ENCODE measurements at regions not wholly inside any gene's neighbourhood (a gene's known extent, or its start where the extent isn't known, plus 50 kb on each side); places are given as distances from the start of the nearest gene placed in this dataset.

GRCh38 chr16:86288716-86289294 lies 221.5 kb upstream of the FOXF1 start:
- DNase-seq (ENCODE audit: low read depth) = no peak
- no peak for TF ChIP-seq CTCF (IDR thresholded peaks at IDR 0.05; ENCODE audit: low read depth, low read length, missing control alignments)

GRCh38 chr16:86289304-86289703 lies 221.0 kb upstream of the FOXF1 start:
- no peak for DNase-seq (ENCODE audit: low read depth)
- no peak for TF ChIP-seq CTCF (IDR thresholded peaks at IDR 0.05; ENCODE audit: low read depth, low read length, missing control alignments)
- no peak overlapping the region for H3K4me3 ChIP-seq (ENCODE audit: low read depth, low read length)

More at GRCh38 chr16:86288716-86289294, 221.5 kb upstream of the FOXF1 start:
- H3K4me3 ChIP-seq (ENCODE audit: low read depth, low read length) = no peak overlapping the region

DNA sequence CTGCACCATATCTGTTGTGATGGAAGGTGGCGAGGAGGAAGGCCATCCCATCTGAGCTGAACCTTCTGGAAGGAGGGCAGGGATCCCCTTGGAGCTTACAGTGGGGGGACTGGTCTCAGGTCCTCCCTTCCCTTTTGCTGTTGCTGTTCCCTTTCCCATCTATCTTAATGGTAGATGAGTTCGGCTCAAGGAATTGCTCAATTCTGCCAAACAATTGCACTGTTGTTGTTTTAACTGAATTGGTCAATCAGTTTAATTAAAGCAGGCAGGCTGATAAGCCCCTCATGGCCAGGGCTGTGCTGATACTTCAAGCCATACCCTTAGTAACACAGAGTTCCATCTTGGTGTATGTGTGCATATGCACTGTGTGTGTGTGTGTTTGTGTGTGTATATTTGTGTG lies 220.4 kb upstream of the FOXF1 start:
- TF ChIP-seq CTCF (IDR thresholded peaks at IDR 0.05; ENCODE audit: low read depth, low read length, missing control alignments) = no peak
- DNase-seq (ENCODE audit: low read depth) = no peak
- no peak overlapping the region for H3K4me3 ChIP-seq (ENCODE audit: low read depth, low read length)

GRCh38 chr16:86291491-86291890 lies 218.8 kb upstream of the FOXF1 start:
- H3K4me3 ChIP-seq (ENCODE audit: low read depth, low read length) = no peak overlapping the region
- TF ChIP-seq CTCF (IDR thresholded peaks at IDR 0.05; ENCODE audit: low read depth, low read length, missing control alignments) = no peak
- no peak for DNase-seq (ENCODE audit: low read depth)

DNA sequence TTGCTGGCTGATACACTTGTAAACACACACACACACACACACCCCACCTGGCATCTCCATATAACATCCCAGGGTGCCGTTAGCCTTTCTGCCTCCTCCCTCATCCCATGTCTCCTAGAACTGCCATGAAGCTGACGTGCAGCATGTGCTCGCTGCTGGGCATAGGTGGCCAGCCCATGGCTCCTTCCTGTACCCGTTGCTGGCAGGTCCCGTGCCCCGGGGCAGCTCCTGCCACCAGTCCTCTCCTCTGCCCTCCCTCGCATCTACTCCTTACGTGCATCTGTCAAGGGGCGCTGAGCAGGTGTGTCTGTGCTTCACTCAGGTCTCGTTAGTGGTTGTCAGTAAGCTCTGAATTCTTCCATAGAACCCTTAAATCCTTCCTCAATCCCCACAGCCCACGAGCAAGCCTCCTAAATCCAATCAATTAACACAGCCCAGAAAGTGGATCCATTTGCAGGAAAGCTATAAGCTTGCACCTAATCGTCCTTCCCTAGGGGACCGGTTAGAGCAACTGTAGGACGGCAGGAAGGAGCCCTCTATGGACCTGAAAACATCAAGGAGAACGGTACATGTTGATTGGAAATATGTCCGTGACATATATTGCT lies 218.1 kb upstream of the FOXF1 start:
- no peak for TF ChIP-seq CTCF (IDR thresholded peaks at IDR 0.05; ENCODE audit: low read depth, low read length, missing control alignments)
- no peak overlapping the region for H3K4me3 ChIP-seq (ENCODE audit: low read depth, low read length)
- no peak for DNase-seq (ENCODE audit: low read depth)

GRCh38 chr16:86292942-86293341 lies 217.4 kb upstream of the FOXF1 start:
- no peak overlapping the region for H3K4me3 ChIP-seq (ENCODE audit: low read depth, low read length)
- TF ChIP-seq CTCF (IDR thresholded peaks at IDR 0.05; ENCODE audit: low read depth, low read length, missing control alignments) = no peak
- DNase-seq (ENCODE audit: low read depth) = no peak

DNA sequence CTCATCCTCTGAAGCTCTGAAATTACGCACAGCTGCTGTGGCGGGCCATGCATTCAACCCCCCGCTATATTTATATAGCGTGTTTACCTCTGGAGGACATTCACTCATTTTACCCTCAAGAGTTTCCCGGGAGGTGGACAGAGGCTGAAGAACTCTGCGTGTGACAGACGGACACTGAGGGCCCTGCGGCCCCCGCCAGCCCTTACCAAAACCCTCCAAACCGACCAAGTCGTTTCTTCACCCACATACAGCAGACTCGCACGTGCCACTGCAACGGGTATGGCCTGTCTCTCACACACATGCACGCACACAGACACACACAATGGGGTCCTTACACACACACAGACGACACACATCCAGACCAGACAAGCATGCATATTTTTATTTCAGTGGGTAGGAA lies 216.4 kb upstream of the FOXF1 start:
- no peak for TF ChIP-seq CTCF (IDR thresholded peaks at IDR 0.05; ENCODE audit: low read depth, low read length, missing control alignments)
- DNase-seq (ENCODE audit: low read depth) = no peak
- H3K4me3 ChIP-seq (ENCODE audit: low read depth, low read length) = no peak overlapping the region

Measured in GM12864 (cell line).